SK-N-SH (cell line): ENCODE measurements at regions not wholly inside any gene's neighbourhood (a gene's known extent, or its start where the extent isn't known, plus 50 kb on each side); places are given as distances from the start of the nearest gene placed in this dataset.

Experiments
- CTCF ChIP-seq: fragments of 200-600 bp; sonication (generic); IDR thresholded peaks from 2 replicates; pipeline ENCODE4 v1.6.1; 2017; ENCODE audit warnings: antibody characterized with exemption, mild to moderate bottlenecking, moderate library complexity
- EZH2phosphoT487 ChIP-seq: fragments of 200-600 bp; sonication (generic); IDR thresholded peaks from 2 replicates; pipeline ENCODE4 v1.6.1; 2017; ENCODE audit warnings: low read depth, mixed run types, mild to moderate bottlenecking, antibody characterized with exemption, moderate library complexity, borderline replicate concordance
- TAF1 ChIP-seq: IDR thresholded peaks from 2 replicates; pipeline ENCODE4 v1.6.1; 2012; ENCODE audit warnings: low read depth, mild to moderate bottlenecking, low read length, moderate library complexity, borderline replicate concordance

GRCh38 chr16:72725643-72726042, 322.3 kb downstream of the ZFHX3 start:
- TF ChIP-seq CTCF = no peak
- TF ChIP-seq TAF1 = no peak
- no peak for TF ChIP-seq EZH2phosphoT487
